ENCODE measurements at regions not wholly inside any gene's neighbourhood (a gene's known extent, or its start where the extent isn't known, plus 50 kb on each side); places are given as distances from the start of the nearest gene placed in this dataset.

- no peak for TF ChIP-seq CTCF (IDR thresholded peaks at IDR 0.05)
- TF ChIP-seq ZFX (IDR thresholded peaks at IDR 0.05; ENCODE audit: borderline replicate concordance): no peak
- H3K27ac ChIP-seq: no peak overlapping the region
These were observed 699.4 kb downstream of the ZPLD1 start for GRCh38 chr3:103134023-103134724.

- TF ChIP-seq CTCF (IDR thresholded peaks at IDR 0.05) (no peak), ZFX (IDR thresholded peaks at IDR 0.05; ENCODE audit: borderline replicate concordance) (no peak)
- H3K27ac ChIP-seq: no peak overlapping the region
These were observed 701.8 kb downstream of the ZPLD1 start for GRCh38 chr3:103136621-103137020.

- no peak overlapping the region for H3K27ac ChIP-seq
- TF ChIP-seq CTCF (IDR thresholded peaks at IDR 0.05): no peak
- TF ChIP-seq ZFX (IDR thresholded peaks at IDR 0.05; ENCODE audit: borderline replicate concordance): no peak
These were observed 703.0 kb downstream of the ZPLD1 start for GRCh38 chr3:103137830-103138229.

GRCh38 chr3:103158183-103158582 is 723.4 kb downstream of the ZPLD1 start:
- H3K27ac ChIP-seq: no peak overlapping the region
- TF ChIP-seq CTCF (IDR thresholded peaks at IDR 0.05) (no peak), ZFX (IDR thresholded peaks at IDR 0.05; ENCODE audit: borderline replicate concordance) (no peak)

- no peak overlapping the region for H3K27ac ChIP-seq
- TF ChIP-seq CTCF (IDR thresholded peaks at IDR 0.05): no peak
- no peak for TF ChIP-seq ZFX (IDR thresholded peaks at IDR 0.05; ENCODE audit: borderline replicate concordance)
These were observed 732.1 kb downstream of the ZPLD1 start for GRCh38 chr3:103166890-103167289.

GRCh38 chr3:103167850-103168249 is 733.0 kb downstream of the ZPLD1 start:
- H3K27ac ChIP-seq: no peak overlapping the region
- no peak for TF ChIP-seq CTCF (IDR thresholded peaks at IDR 0.05)
- no peak for TF ChIP-seq ZFX (IDR thresholded peaks at IDR 0.05; ENCODE audit: borderline replicate concordance)

GRCh38 chr3:103169289-103169688 is 734.5 kb downstream of the ZPLD1 start:
- TF ChIP-seq ZFX (IDR thresholded peaks at IDR 0.05; ENCODE audit: borderline replicate concordance): no peak
- no peak for TF ChIP-seq CTCF (IDR thresholded peaks at IDR 0.05)
- no peak overlapping the region for H3K27ac ChIP-seq

All from 22Rv1 (cell line).